Activated CD8-positive, alpha-beta memory T cell treated with anti-CD3 and anti-CD28 coated beads, Interleukin-2, amount 50 U/mL, for 4 hours (primary cell): ENCODE measurements at regions not wholly inside any gene's neighbourhood (a gene's known extent, or its start where the extent isn't known, plus 50 kb on each side); places are given as distances from the start of the nearest gene placed in this dataset.

ENCODE experiments used
- DNase-seq: peaks from one replicate; pipeline ENCODE4 v3.0.0-alpha.2; 2020

- DNase-seq: no peak
These were observed 346.3 kb upstream of the CDH11 start for GRCh38 chr16:65468133-65468532.

GRCh38 chr16:65463652-65464260 is 341.9 kb upstream of the CDH11 start:
- DNase-seq: no peak

- DNase-seq: no peak
These were observed 335.2 kb upstream of the CDH11 start for GRCh38 chr16:65457084-65457483.

- no peak for DNase-seq
These were observed 333.9 kb upstream of the CDH11 start for GRCh38 chr16:65455761-65456160.

GRCh38 chr16:65453646-65454045 is 331.8 kb upstream of the CDH11 start:
- DNase-seq: no peak

- no peak for DNase-seq
These were observed 327.7 kb upstream of the CDH11 start for GRCh38 chr16:65449526-65449925.

- DNase-seq: no peak
These were observed 324.6 kb upstream of the CDH11 start for GRCh38 chr16:65446427-65446826.

- no peak for DNase-seq
These were observed 323.7 kb upstream of the CDH11 start for GRCh38 chr16:65445313-65446260.

- no peak for DNase-seq
These were observed 319.6 kb upstream of the CDH11 start for GRCh38 chr16:65441501-65441900.

GRCh38 chr16:65429504-65430181 is 307.8 kb upstream of the CDH11 start:
- DNase-seq: no peak

- no peak for DNase-seq
These were observed 304.6 kb upstream of the CDH11 start for GRCh38 chr16:65426484-65426883.

GRCh38 chr16:65422934-65423333 is 301.1 kb upstream of the CDH11 start:
- no peak for DNase-seq

GRCh38 chr16:65421596-65421995 is 299.7 kb upstream of the CDH11 start:
- DNase-seq: no peak

GRCh38 chr16:65418435-65418834 is 296.6 kb upstream of the CDH11 start:
- DNase-seq: no peak

- DNase-seq: no peak
These were observed 293.6 kb upstream of the CDH11 start for GRCh38 chr16:65415460-65415859.

- DNase-seq: no peak
These were observed 292.6 kb upstream of the CDH11 start for GRCh38 chr16:65414284-65414984.

- DNase-seq: no peak
These were observed 292.0 kb upstream of the CDH11 start for GRCh38 chr16:65413861-65414260.

- DNase-seq: no peak
These were observed 288.9 kb upstream of the CDH11 start for GRCh38 chr16:65410801-65411200.

- DNase-seq: no peak
These were observed 287.6 kb upstream of the CDH11 start for GRCh38 chr16:65409510-65409909.

- no peak for DNase-seq
These were observed 285.1 kb upstream of the CDH11 start for GRCh38 chr16:65406933-65407332.

- DNase-seq: no peak
These were observed 284.3 kb upstream of the CDH11 start for GRCh38 chr16:65406116-65406515.

GRCh38 chr16:65394281-65394680 is 272.4 kb upstream of the CDH11 start:
- no peak for DNase-seq
